CD14-positive monocyte (primary cell): ENCODE measurements at regions not wholly inside any gene's neighbourhood (a gene's known extent, or its start where the extent isn't known, plus 50 kb on each side); places are given as distances from the start of the nearest gene placed in this dataset.

Source experiments
- DNase-seq, 3 donors: peaks; one replicate each; pipeline ENCODE4 v3.0.0-alpha.2; 2011 to 2022
- H2AFZ ChIP-seq: 2 replicates; pipeline ENCODE4 v1.6.0; 2012; ENCODE audit warnings: mild to moderate bottlenecking, low read depth, low read length, inconsistent platforms; ENCODE audit not compliant: insufficient read depth, poor library complexity, severe bottlenecking
- H3K27ac ChIP-seq, 2 donors: 1 replicate in 1 of 2; 2 replicates in 1 of 2; pipeline ENCODE4 v1.5.1; 2012 to 2013; ENCODE audit warnings: low read length in 2 of 2, control low read depth in 1 of 2, inconsistent platforms in 1 of 2, low read depth in 1 of 2, mild to moderate bottlenecking in 1 of 2
- H3K27me3 ChIP-seq, 2 donors: one replicate each; pipeline versions ENCODE4 v1.6.0 to v1.6.1; 2011 to 2013; ENCODE audit warnings: low read length in 2 of 2; ENCODE audit not compliant: control insufficient read depth in 2 of 2, insufficient read depth in 2 of 2
- H3K36me3 ChIP-seq, 2 donors: replicated peaks in 1 of 2; 1 replicate in 1 of 2; 2 replicates in 1 of 2; pipeline versions ENCODE4 v1.5.1 to v1.6.1; 2012 to 2013; ENCODE audit warnings: low read length in 2 of 2, control low read depth in 1 of 2, inconsistent platforms in 1 of 2, mild to moderate bottlenecking in 1 of 2; ENCODE audit not compliant: insufficient read depth in 2 of 2, control insufficient read depth in 1 of 2
- H3K4me1 ChIP-seq, 2 donors: 1 replicate in 1 of 2; 2 replicates in 1 of 2; pipeline versions ENCODE4 v1.5.1 to v1.6.1; 2012 to 2013; ENCODE audit warnings: low read length in 2 of 2, control low read depth in 1 of 2, inconsistent platforms in 1 of 2, mild to moderate bottlenecking in 1 of 2, moderate library complexity in 1 of 2; ENCODE audit not compliant: insufficient read depth in 2 of 2, control insufficient read depth in 1 of 2
- H3K4me2 ChIP-seq: replicated peaks from 2 replicates; pipeline ENCODE3; 2012; ENCODE audit warnings: low read length, moderate library complexity, mild to moderate bottlenecking; ENCODE audit not compliant: poor library complexity, severe bottlenecking; ENCODE audit errors: extremely low read depth
- H3K4me3 ChIP-seq, 3 experiments: fragments of 200-600 bp in 1 of 3; sonication (generic) in 1 of 3; replicated peaks in 1 of 3; 1 replicate in 2 of 3; 2 replicates in 1 of 3; pipeline ENCODE4 v1.5.1; 2011 to 2013; ENCODE audit warnings: low read length in 3 of 3, mild to moderate bottlenecking in 3 of 3, control low read depth in 2 of 3, low read depth in 2 of 3, inconsistent platforms in 1 of 3, moderate library complexity in 1 of 3
- H3K79me2 ChIP-seq: 2 replicates; pipeline ENCODE4 v1.6.0; 2012; ENCODE audit warnings: mild to moderate bottlenecking, control low read depth, inconsistent platforms, low read length, moderate library complexity; ENCODE audit not compliant: insufficient read depth
- H3K9ac ChIP-seq: 2 replicates; pipeline ENCODE4 v1.6.0; 2017; ENCODE audit warnings: low read length, mild to moderate bottlenecking; ENCODE audit not compliant: insufficient read depth, poor library complexity, severe bottlenecking
- H3K9me3 ChIP-seq, 2 donors: replicated peaks in 1 of 2; 1 replicate in 1 of 2; 2 replicates in 1 of 2; pipeline versions ENCODE4 v1.5.1 to v1.6.1; 2012 to 2013; ENCODE audit warnings: low read length in 2 of 2, control low read depth in 1 of 2; ENCODE audit not compliant: control insufficient read depth in 1 of 2, insufficient read depth in 1 of 2
- H4K20me1 ChIP-seq: 2 replicates; pipeline ENCODE4 v1.6.0; 2012; ENCODE audit warnings: mild to moderate bottlenecking, low read length, control low read depth, moderate library complexity; ENCODE audit not compliant: insufficient read depth
- H3K27ac Mint-ChIP-seq, 7 donors: one replicate each; pipeline ENCODE4 v1.8.0; 2020; ENCODE audit warnings: mild to moderate bottlenecking in 7 of 7, mixed read lengths in 7 of 7, moderate library complexity in 6 of 7, inconsistent platforms in 2 of 7
- H3K27me3 Mint-ChIP-seq, 3 donors: one replicate each; pipeline ENCODE4 v1.8.0; 2021 to 2022; ENCODE audit warnings: low read depth in 3 of 3, mild to moderate bottlenecking in 3 of 3, mixed read lengths in 3 of 3, moderate library complexity in 3 of 3, inconsistent platforms in 1 of 3
- H3K36me3 Mint-ChIP-seq, 2 donors: one replicate each; pipeline ENCODE4 v1.8.0; 2020; ENCODE audit warnings: mixed read lengths in 2 of 2, inconsistent platforms in 1 of 2, mild to moderate bottlenecking in 1 of 2
- H3K4me1 Mint-ChIP-seq: one replicate; pipeline ENCODE4 v1.8.0; 2020; ENCODE audit warnings: mild to moderate bottlenecking, mixed read lengths
- H3K4me3 Mint-ChIP-seq, 2 donors: one replicate each; pipeline ENCODE4 v1.8.0; 2020; ENCODE audit warnings: mild to moderate bottlenecking in 2 of 2, mixed read lengths in 2 of 2, moderate library complexity in 1 of 2
- H3K9me3 Mint-ChIP-seq, 7 donors: one replicate each; pipeline ENCODE4 v1.8.0; 2020 to 2022; ENCODE audit warnings: mixed read lengths in 7 of 7, mild to moderate bottlenecking in 6 of 7, moderate library complexity in 6 of 7, inconsistent platforms in 2 of 7
- CTCF ChIP-seq: fragments of 200-600 bp; IDR thresholded peaks from one replicate; pipeline ENCODE4 v1.8.0; 2022; ENCODE audit warnings: antibody characterized with exemption, mild to moderate bottlenecking
- WGBS: methylation state at CpG from one replicate; pipeline ENCODE4 v1.1.5; 2013; ENCODE audit warnings: missing lambda C conversion rate; ENCODE audit not compliant: insufficient coverage; 5-methylcytosine and 5-hydroxymethylcytosine counted together
- intact Hi-C, 2 donors: fragments of 100-400 bp; cut with micrococcal nuclease; formaldehyde crosslinking; loops; one replicate each; pipeline versions ENCODE4 v1.15.0 to v1.15.1; 2023

GRCh38 chr15:47415539-47415971 is 301.8 kb upstream of the SEMA6D start:
- no peak overlapping the region for H3K9ac ChIP-seq
- intact Hi-C loops: no loop called here
- no peaks in the 10 kb centered on the region for H3K4me1 ChIP-seq
- H3K36me3 Mint-ChIP-seq: no peaks in the 10 kb centered on the region
- no peak overlapping the region for H3K27ac ChIP-seq
- TF ChIP-seq CTCF: no peak
- no peaks in the 10 kb centered on the region for H3K4me1 Mint-ChIP-seq
- no peak overlapping the region for H3K4me3 Mint-ChIP-seq
- H2AFZ ChIP-seq: no peak overlapping the region
- no peaks in the 10 kb centered on the region for H3K79me2 ChIP-seq
- H3K27me3 Mint-ChIP-seq: no peaks in the 10 kb centered on the region
- H3K27ac Mint-ChIP-seq: no peak overlapping the region
- no peak for DNase-seq
- WGBS: no CpG with 5 or more reads among the region's 1 CpG
- no peak overlapping the region for H3K4me2 ChIP-seq
- no peaks in the 10 kb centered on the region for H4K20me1 ChIP-seq
- peaks cover 0 to 3% (median 0%) of the 10 kb centered on the region in 7 donors for H3K9me3 Mint-ChIP-seq
- H3K36me3 ChIP-seq: no peaks in the 10 kb centered on the region
- no peaks in the 10 kb centered on the region for H3K27me3 ChIP-seq
- H3K4me3 ChIP-seq: no peak overlapping the region
- no peaks in the 10 kb centered on the region for H3K9me3 ChIP-seq

GRCh38 chr15:47422881-47423665 is 294.2 kb upstream of the SEMA6D start:
- H3K9me3 Mint-ChIP-seq: peaks cover 0 to 2% (median 0%) of the 10 kb centered on the region in 7 donors
- peak in 1 of 3 donors; percentile 20 for DNase-seq
- no peaks in the 10 kb centered on the region for H3K36me3 ChIP-seq
- intact Hi-C loops: no loop called here
- H3K36me3 Mint-ChIP-seq: no peaks in the 10 kb centered on the region
- no peaks in the 10 kb centered on the region for H3K79me2 ChIP-seq
- H3K27ac Mint-ChIP-seq: no peak overlapping the region
- no peak overlapping the region for H3K4me3 ChIP-seq
- H3K4me1 ChIP-seq: no peaks in the 10 kb centered on the region
- H3K4me2 ChIP-seq: no peak overlapping the region
- H3K27me3 ChIP-seq: no peaks in the 10 kb centered on the region
- H3K9ac ChIP-seq: no peak overlapping the region
- no CpG with 5 or more reads among the region's 1 CpG for WGBS
- no peak overlapping the region for H2AFZ ChIP-seq
- H3K4me3 Mint-ChIP-seq: no peak overlapping the region
- no peaks in the 10 kb centered on the region for H3K4me1 Mint-ChIP-seq
- TF ChIP-seq CTCF: no peak
- H3K27me3 Mint-ChIP-seq: peaks cover 0 to 3% (median 1%) of the 10 kb centered on the region in 3 donors
- H3K9me3 ChIP-seq: no peaks in the 10 kb centered on the region
- no peak overlapping the region for H3K27ac ChIP-seq
- no peaks in the 10 kb centered on the region for H4K20me1 ChIP-seq
